ENCODE measurements at regions not wholly inside any gene's neighbourhood (a gene's known extent, or its start where the extent isn't known, plus 50 kb on each side); places are given as distances from the start of the nearest gene placed in this dataset.

GRCh38 chr2:38505779-38506178, 96.9 kb downstream of the HNRNPLL start:
- in situ Hi-C loops (cut with MboI), result loop anchor here (5.0 kb wide), 1 partner anchor 188 kb away; no protein-coding TSS in a partner anchor
- CTCF ChIA-PET, result interaction anchor here (0.7 to 2.5 kb wide), 2 partner anchors 9 to 190 kb away, joined by 3 to 15 read pairs; no protein-coding TSS in a partner anchor

More at GRCh38 chr2:38505779-38506178, 96.9 kb downstream of the HNRNPLL start:
- RAD21 ChIA-PET (ENCODE audit: unreplicated experiment), result no interaction called here
- Histone ChIP-seq H3K9ac (ENCODE audit: control insufficient read depth, insufficient read depth, low read length) (no peak overlapping the region), H3K4me3 (no peak overlapping the region), H3K4me2 (ENCODE audit: control insufficient read depth, insufficient read depth) (no peak overlapping the region), H3K4me1 (ENCODE audit: control insufficient read depth, insufficient read depth, low read length) (no peaks in the 10 kb centered on the region), H4K20me1 (ENCODE audit: control insufficient read depth, insufficient read depth) (no peaks in the 10 kb centered on the region), H3K27ac (ENCODE audit: control insufficient read depth, insufficient read depth) (no peak overlapping the region), H3K79me2 (ENCODE audit: control insufficient read depth, insufficient read depth, low read length) (no peaks in the 10 kb centered on the region), H2AFZ (ENCODE audit: control insufficient read depth, low read depth, low read length) (no peak overlapping the region), H3K9me3 (replicated peaks; ENCODE audit: control insufficient read depth, insufficient read depth, low read length) (peaks cover 3% of the 10 kb centered on the region), H3K27me3 (replicated peaks in 1 of 2; ENCODE audit: control insufficient read depth in 2 of 2, insufficient read depth in 2 of 2, low read length in 1 of 2) (no peaks in the 10 kb centered on the region), H3K36me3 (ENCODE audit: control insufficient read depth in 2 of 2, insufficient read depth in 2 of 2, low read length in 1 of 2) (no peaks in the 10 kb centered on the region)
- FAIRE-seq, result no peak
- SMC1A ChIA-PET (ENCODE audit: uncharacterized antibody, unreplicated experiment), result interaction anchor here (0.9 to 1.3 kb wide), 2 partner anchors 32 to 191 kb away, joined by 3 read pairs; no protein-coding TSS in a partner anchor
- BruUV-seq (replicated peaks), result no TSS peak
- DNase-seq (ENCODE audit: low read depth, low spot score), result no peak
- POLR2A ChIA-PET, result no interaction called here
- intact Hi-C loops (cut with micrococcal nuclease; ENCODE audit: unreplicated experiment), result no loop called here
- ATAC-seq, result no peak
- TF ChIP-seq BHLHE40 (IDR thresholded peaks at IDR 0.05; ENCODE audit: borderline replicate concordance in 1 of 2, low read depth in 2 of 2, low read length in 1 of 2), result no peak
- no peak for TF ChIP-seq RUNX3 (IDR thresholded peaks at IDR 0.05; ENCODE audit: low read length)
- no peak for TF ChIP-seq CUX1 (IDR thresholded peaks at IDR 0.05; ENCODE audit: insufficient replicate concordance, low read depth, low read length)
- TF ChIP-seq SRF (IDR thresholded peaks at IDR 0.05; ENCODE audit: low read depth in 2 of 2, low read length in 2 of 2), result 0 out of 4 replicates have a peak, but pooled peaks of 1 of the 2 experiments have one; percentile 15
- TF ChIP-seq SP1 (IDR thresholded peaks at IDR 0.05; ENCODE audit: low read depth, low read length), result no peak
- 33% methylated on average over 3 of the region's 3 CpGs for WGBS (ENCODE audit: insufficient coverage, insufficient replicate concordance, low lambda C conversion rate, missing lambda C conversion rate)
